Gastroesophageal sphincter (tissue), 4 donors: ENCODE measurements at regions not wholly inside any gene's neighbourhood (a gene's known extent, or its start where the extent isn't known, plus 50 kb on each side); places are given as distances from the start of the nearest gene placed in this dataset.

ENCODE experiments used
- ATAC-seq: fragments of 150-250 bp; one replicate; pipeline ENCODE4 v1.9.1; 2016; ENCODE audit warnings: mild to moderate bottlenecking, moderate library complexity
- H3K27ac ChIP-seq, 4 donors: fragments of 200-600 bp; sonication (generic) in 3 of 4; 1 replicate in 3 of 4; 2 replicates in 1 of 4; pipeline ENCODE4 v1.5.1; 2016 to 2019
- H3K27me3 ChIP-seq: fragments of 200-600 bp; sonication (generic); one replicate; pipeline ENCODE4 v1.5.1; 2019
- H3K36me3 ChIP-seq, 2 donors: fragments of 200-600 bp; sonication (generic); one replicate each; pipeline ENCODE4 v1.5.1; 2019; ENCODE audit warnings: control low read depth in 1 of 2
- H3K4me1 ChIP-seq, 3 donors: fragments of 200-600 bp; sonication (generic); 1 replicate in 2 of 3; 2 replicates in 1 of 3; pipeline ENCODE4 v1.5.1; 2016 to 2019; ENCODE audit warnings: control low read depth in 2 of 3
- H3K4me3 ChIP-seq, 2 donors: fragments of 200-600 bp; sonication (generic); one replicate each; pipeline ENCODE4 v1.5.1; 2019; ENCODE audit warnings: mild to moderate bottlenecking in 1 of 2, moderate library complexity in 1 of 2
- H3K9me3 ChIP-seq, 3 donors: fragments of 200-600 bp; sonication (generic); one replicate each; pipeline ENCODE4 v1.5.1; 2017 to 2019; ENCODE audit warnings: control low read depth in 2 of 3
- CTCF ChIP-seq, 4 experiments: fragments of 200-600 bp in 2 of 4; fragments of 450-650 bp in 2 of 4; sonication (generic) in 1 of 4; IDR thresholded peaks; one replicate each; pipeline ENCODE4 v1.5.1; 2017 to 2019; ENCODE audit warnings: antibody characterized with exemption in 4 of 4, mild to moderate bottlenecking in 2 of 4, moderate library complexity in 2 of 4
- EP300 ChIP-seq: sonication (generic); formaldehyde crosslinking; IDR thresholded peaks from one replicate; pipeline ENCODE4 v1.6.1; 2017; ENCODE audit warnings: antibody characterized with exemption, mild to moderate bottlenecking
- POLR2A ChIP-seq, 2 donors: fragments of 450-650 bp; IDR thresholded peaks; one replicate each; pipeline ENCODE4 v1.6.1; 2017; ENCODE audit warnings: antibody characterized with exemption in 2 of 2, mild to moderate bottlenecking in 2 of 2, moderate library complexity in 1 of 2
- POLR2AphosphoS5 ChIP-seq: sonication (generic); formaldehyde crosslinking; IDR thresholded peaks from one replicate; pipeline ENCODE4 v1.6.1; 2017; ENCODE audit warnings: antibody characterized with exemption
- WGBS, 2 donors: methylation state at CpG; one replicate each; pipeline ENCODE4 v1.1.5; 2018; ENCODE audit warnings: low coverage in 1 of 2; 5-methylcytosine and 5-hydroxymethylcytosine counted together

- H3K4me1 ChIP-seq = no peaks in the 10 kb centered on the region
- H3K4me3 ChIP-seq = no peak overlapping the region
- 90 to 93% methylated on average over 6 to 7 of the region's 13 CpGs for WGBS, 2 donors
- peaks cover 0 to 7% of the 10 kb centered on the region in 2 donors for H3K36me3 ChIP-seq
- no peak for ATAC-seq
- H3K9me3 ChIP-seq = no peaks in the 10 kb centered on the region
- H3K27me3 ChIP-seq = no peaks in the 10 kb centered on the region
- no peak for TF ChIP-seq POLR2A (IDR thresholded peaks at IDR 0.05)
- no peak for TF ChIP-seq CTCF (IDR thresholded peaks at IDR 0.05)
- no peak for TF ChIP-seq EP300
- TF ChIP-seq POLR2AphosphoS5 = no peak
- no peak overlapping the region for H3K27ac ChIP-seq
Observed at GRCh38 chr17:77564278-77564920, 394.1 kb upstream of the TNRC6C start.

GRCh38 chr17:77565166-77565565, 393.3 kb upstream of the TNRC6C start:
- no peak for ATAC-seq
- 90 to 95% methylated on average over 4 to 7 of the region's 7 CpGs for WGBS, 2 donors
- Histone ChIP-seq H3K4me1 (no peaks in the 10 kb centered on the region), H3K9me3 (no peaks in the 10 kb centered on the region), H3K27me3 (no peaks in the 10 kb centered on the region), H3K36me3 (peaks cover 0 to 7% of the 10 kb centered on the region in 2 donors), H3K4me3 (no peak overlapping the region), H3K27ac (no peak overlapping the region)
- TF ChIP-seq POLR2AphosphoS5 = no peak
- no peak for TF ChIP-seq CTCF (IDR thresholded peaks at IDR 0.05)
- no peak for TF ChIP-seq POLR2A (IDR thresholded peaks at IDR 0.05)
- no peak for TF ChIP-seq EP300

- TF ChIP-seq CTCF (IDR thresholded peaks at IDR 0.05) = no peak
- no peak for TF ChIP-seq EP300
- TF ChIP-seq POLR2AphosphoS5 = no peak
- no peak for TF ChIP-seq POLR2A (IDR thresholded peaks at IDR 0.05)
- Histone ChIP-seq H3K9me3 (no peaks in the 10 kb centered on the region), H3K4me1 (peaks cover 0 to 5% (median 1%) of the 10 kb centered on the region in 3 donors), H3K4me3 (no peak overlapping the region), H3K27ac (no peak overlapping the region), H3K36me3 (no peaks in the 10 kb centered on the region), H3K27me3 (no peaks in the 10 kb centered on the region)
- WGBS, 2 donors = 71 to 85% methylated on average over 4 to 7 of the region's 7 CpGs
- no peak for ATAC-seq
Observed at GRCh38 chr17:77566151-77566550, 392.4 kb upstream of the TNRC6C start.

GRCh38 chr17:77566566-77567138, 391.9 kb upstream of the TNRC6C start:
- Histone ChIP-seq H3K27ac (no peak overlapping the region), H3K9me3 (no peaks in the 10 kb centered on the region), H3K4me1 (peaks cover 0 to 10% (median 6%) of the 10 kb centered on the region in 3 donors), H3K4me3 (no peak overlapping the region), H3K27me3 (no peaks in the 10 kb centered on the region), H3K36me3 (no peaks in the 10 kb centered on the region)
- TF ChIP-seq EP300 (no peak), POLR2A (IDR thresholded peaks at IDR 0.05) (no peak), POLR2AphosphoS5 (no peak), CTCF (IDR thresholded peaks at IDR 0.05) (no peak)
- WGBS, 2 donors = 94 to 95% methylated on average over 4 to 7 of the region's 13 CpGs
- ATAC-seq = no peak

GRCh38 chr17:77568540-77568939, 390.0 kb upstream of the TNRC6C start:
- H3K36me3 ChIP-seq = no peaks in the 10 kb centered on the region
- TF ChIP-seq POLR2A (IDR thresholded peaks at IDR 0.05) (no peak), CTCF (IDR thresholded peaks at IDR 0.05) (no peak), POLR2AphosphoS5 (no peak)
- no peak for ATAC-seq
- H3K27me3 ChIP-seq = no peaks in the 10 kb centered on the region
- no peak overlapping the region for H3K4me3 ChIP-seq
- H3K27ac ChIP-seq = no peak overlapping the region
- 86 to 93% methylated on average over 6 to 7 of the region's 7 CpGs for WGBS, 2 donors
- H3K4me1 ChIP-seq = peaks cover 0 to 24% (median 6%) of the 10 kb centered on the region in 3 donors
- H3K9me3 ChIP-seq = no peaks in the 10 kb centered on the region
